OCI-LY3 (cell line): ENCODE measurements at regions not wholly inside any gene's neighbourhood (a gene's known extent, or its start where the extent isn't known, plus 50 kb on each side); places are given as distances from the start of the nearest gene placed in this dataset.

Experiments used
- CTCF ChIP-seq: fragments of 200-600, 300-600 bp; sonication (generic); IDR thresholded peaks from 2 replicates; pipeline ENCODE4 v1.5.1; 2014; ENCODE audit warnings: antibody characterized with exemption, low read length, low read depth
- EZH2phosphoT487 ChIP-seq: fragments of 200-600 bp; shearing (Covaris generic); IDR thresholded peaks from 2 replicates; pipeline ENCODE4 v1.6.1; 2018; ENCODE audit warnings: antibody characterized with exemption, mixed run types, low read depth

- TF ChIP-seq CTCF = no peak
- no peak for TF ChIP-seq EZH2phosphoT487
These were observed 245.0 kb upstream of the GPR101 start for GRCh38 chrX:137278825-137279224.
